Transverse colon (tissue), 4 donors: ENCODE measurements at regions not wholly inside any gene's neighbourhood (a gene's known extent, or its start where the extent isn't known, plus 50 kb on each side); places are given as distances from the start of the nearest gene placed in this dataset.

Experiments used
- CTCF ChIP-seq, 5 experiments: fragments of 200-600 bp in 3 of 5; fragments of 450-650 bp in 2 of 5; sonication (generic) in 3 of 5; IDR thresholded peaks; 1 replicate in 2 of 5; 2 replicates in 3 of 5; pipeline ENCODE4 v1.5.1; 2016 to 2017; ENCODE audit warnings: antibody characterized with exemption in 5 of 5, inconsistent platforms in 3 of 5, mild to moderate bottlenecking in 2 of 5, moderate library complexity in 1 of 5
- POLR2A ChIP-seq: fragments of 450-650 bp; IDR thresholded peaks from one replicate; pipeline ENCODE4 v1.6.1; 2016; ENCODE audit warnings: antibody characterized with exemption, mild to moderate bottlenecking, moderate library complexity
- POLR2AphosphoS5 ChIP-seq, 3 donors: sonication (generic); formaldehyde crosslinking; IDR thresholded peaks; one replicate each; pipeline ENCODE4 v1.6.1; 2016; ENCODE audit warnings: antibody characterized with exemption in 3 of 3

- TF ChIP-seq POLR2A (no peak), CTCF (IDR thresholded peaks at IDR 0.05) (no peak), POLR2AphosphoS5 (IDR thresholded peaks at IDR 0.05) (no peak)
These were observed 339.0 kb downstream of the TMEM114 start for GRCh38 chr16:8251298-8251697.
